HG03095 (cell line): ENCODE measurements at regions not wholly inside any gene's neighbourhood (a gene's known extent, or its start where the extent isn't known, plus 50 kb on each side); places are given as distances from the start of the nearest gene placed in this dataset.

Experiments
- ATAC-seq: cut with Tn5 transposase; IDR thresholded peaks from one replicate; pipeline ENCODE4 v1.9.1; 2021; ENCODE audit warnings: moderate library complexity; ENCODE audit not compliant: unreplicated experiment

DNA sequence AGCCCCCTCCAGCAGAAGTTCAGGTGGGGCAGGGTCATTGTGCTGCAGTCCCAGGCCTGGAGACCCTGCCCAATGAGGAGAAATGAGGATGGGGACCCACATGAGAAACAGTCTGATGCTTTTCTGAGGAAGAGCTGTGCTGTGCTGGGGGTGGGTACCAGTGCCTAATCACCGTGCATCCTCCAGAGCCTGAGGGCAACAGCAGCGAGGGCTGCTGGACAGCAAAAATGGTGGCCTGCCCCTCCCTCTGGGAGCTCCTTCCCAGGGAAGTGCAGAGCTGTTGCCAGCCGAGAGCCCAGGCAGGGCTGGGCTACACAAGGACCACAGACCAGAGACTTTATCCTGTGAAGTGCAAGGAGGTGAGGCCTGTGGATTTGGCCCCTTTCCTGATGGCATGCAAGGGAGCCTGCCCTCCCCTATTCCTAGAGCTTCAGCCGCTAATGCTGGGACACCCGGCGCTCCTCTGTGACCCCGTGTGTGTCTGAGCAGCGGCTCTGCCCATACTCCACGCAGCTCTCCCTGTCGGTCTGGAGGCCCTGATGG is 134.8 kb downstream of the DSEL start:
- ATAC-seq = no peak

GRCh38 chr18:67380867-67381266 is 135.7 kb downstream of the DSEL start:
- ATAC-seq = no peak

DNA sequence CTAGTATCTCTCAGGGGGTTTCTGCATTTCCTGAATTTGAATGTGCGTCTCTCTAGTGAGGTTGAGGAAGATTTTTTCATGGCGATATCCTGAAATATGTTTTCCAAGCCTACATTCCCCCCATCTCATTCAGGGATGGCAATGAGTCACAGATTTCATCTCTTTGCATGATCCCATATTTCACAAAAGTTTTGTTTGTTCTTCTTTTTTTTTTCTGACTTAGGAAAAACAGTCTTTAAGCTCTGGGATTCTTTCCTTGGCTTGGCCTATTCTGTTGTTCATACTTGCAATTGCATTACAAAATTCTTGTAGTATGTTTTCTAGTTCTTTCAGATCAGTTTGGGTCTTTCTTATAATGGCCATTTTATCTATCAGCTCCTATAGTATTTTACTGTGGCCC is 136.5 kb downstream of the DSEL start:
- ATAC-seq = no peak

DNA sequence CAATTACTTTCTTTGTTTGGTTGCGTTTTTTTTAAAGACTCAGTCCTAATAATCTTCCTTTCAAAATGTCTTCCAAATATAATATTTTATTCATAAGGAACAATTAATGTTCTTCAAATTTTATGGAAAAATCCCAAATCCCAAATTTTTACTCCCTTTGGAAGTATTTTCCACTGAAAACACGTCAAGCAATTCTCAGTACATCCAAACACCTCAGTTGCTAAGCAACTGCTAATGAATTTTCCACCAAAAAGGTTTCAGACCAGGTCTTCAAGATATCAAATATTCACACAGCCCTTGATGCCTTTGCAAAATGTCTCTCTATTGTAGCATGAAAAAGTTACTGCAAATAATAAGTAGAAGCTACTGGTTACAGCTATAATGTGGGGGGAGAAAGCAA is 140.1 kb downstream of the DSEL start:
- no peak for ATAC-seq

DNA sequence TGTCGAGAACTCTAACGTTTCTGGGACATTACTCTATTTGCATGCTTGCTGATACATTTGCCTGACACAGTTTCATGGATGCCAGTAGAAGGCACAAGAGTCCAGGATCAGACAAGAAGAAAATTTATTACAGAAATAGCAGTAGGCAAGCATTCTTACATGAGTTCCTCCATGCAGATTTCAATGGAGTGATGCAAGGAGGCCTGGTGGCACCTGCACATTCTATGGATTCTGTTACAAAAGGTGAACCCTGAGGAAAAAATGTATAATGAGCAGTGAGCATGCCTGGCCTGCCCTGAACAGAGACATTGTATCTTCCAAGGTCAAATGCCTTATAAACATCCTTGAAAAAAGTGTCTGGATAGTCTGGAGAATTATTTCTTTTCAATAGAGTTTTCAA is 142.9 kb downstream of the DSEL start:
- no peak for ATAC-seq

DNA sequence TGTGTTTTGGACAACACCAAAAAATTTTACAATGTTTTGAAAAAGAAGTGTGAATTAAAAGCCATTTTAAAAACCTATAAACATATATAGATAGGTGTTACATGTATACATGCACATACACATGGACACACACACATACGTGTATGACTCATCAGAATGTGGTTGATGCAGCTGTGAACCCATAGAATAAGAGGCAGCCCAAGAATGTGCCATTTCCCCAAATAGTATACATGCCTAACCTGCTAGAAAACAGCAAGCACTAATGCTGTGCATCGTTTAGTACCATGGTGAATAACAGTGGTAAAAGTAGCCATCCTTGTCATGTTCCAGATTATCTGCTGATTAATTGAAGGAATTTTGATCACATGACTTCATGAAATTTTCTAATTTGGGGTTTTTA is 149.0 kb downstream of the DSEL start:
- ATAC-seq = no peak

DNA sequence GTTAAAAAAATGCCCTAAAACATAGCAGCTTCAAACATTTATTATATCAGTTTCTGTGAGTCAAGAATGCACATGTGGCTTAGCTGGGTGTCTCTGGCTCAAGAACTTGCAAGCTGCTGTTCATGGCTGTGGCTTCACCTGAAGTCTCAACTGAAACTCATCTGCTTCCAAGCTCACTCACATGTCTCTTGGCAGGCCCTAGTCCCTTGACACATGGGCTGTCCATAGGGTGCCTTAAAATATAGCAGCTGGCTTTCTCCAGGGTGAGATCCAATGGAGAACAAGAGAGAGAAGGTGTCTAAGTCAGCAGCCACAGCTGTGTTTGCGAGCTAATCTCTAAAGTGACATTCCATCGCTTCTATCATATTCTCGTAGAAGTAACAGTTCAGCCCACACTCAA is 152.8 kb downstream of the DSEL start:
- no peak for ATAC-seq

DNA sequence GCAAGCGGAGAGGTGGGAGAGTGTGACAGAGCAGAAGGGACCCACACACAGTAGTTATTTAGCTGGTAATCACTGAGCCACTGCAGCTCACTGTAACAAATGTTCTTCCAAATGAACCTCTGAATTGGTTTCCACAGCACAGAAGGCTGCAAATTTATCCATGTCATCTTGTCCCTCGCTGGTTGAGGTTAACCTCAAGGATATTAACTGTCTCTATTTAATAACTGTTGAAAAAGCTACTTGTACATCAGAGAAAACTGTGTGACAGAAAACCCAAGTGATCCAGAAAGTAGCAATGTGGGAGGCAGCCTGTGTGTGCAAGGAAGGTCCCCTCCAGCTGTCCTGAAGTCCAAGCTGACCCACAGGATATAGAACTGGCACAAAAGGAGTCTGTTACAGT is 153.6 kb downstream of the DSEL start:
- ATAC-seq = no peak

- ATAC-seq = peak; percentile 92
These were observed 156.4 kb downstream of the DSEL start for GRCh38 chr18:67359873-67360838.

DNA sequence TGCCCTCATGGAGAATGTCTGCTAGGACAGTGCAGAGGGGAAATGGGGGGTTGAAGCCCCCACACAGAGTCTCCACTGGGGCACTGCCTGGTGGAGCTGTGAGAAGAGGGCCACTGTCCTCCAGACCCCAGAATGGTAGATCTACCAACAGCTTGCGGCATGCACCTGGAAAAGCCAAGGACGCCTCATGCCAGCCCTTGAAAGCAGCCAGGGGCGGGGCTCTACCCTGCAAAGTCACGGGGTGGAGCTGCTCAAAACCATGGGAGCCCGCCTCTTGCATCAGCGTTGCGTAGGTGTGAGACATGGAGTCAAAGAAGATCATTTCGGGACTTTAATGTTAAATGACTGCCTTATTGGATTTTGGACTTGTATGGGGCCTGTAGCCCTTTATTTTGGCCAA is 157.6 kb downstream of the DSEL start:
- ATAC-seq = no peak

- ATAC-seq = no peak
These were observed 161.8 kb downstream of the DSEL start for GRCh38 chr18:67354692-67355091.

- no peak for ATAC-seq
These were observed 162.4 kb downstream of the DSEL start for GRCh38 chr18:67354091-67354490.

- no peak for ATAC-seq
These were observed 169.1 kb downstream of the DSEL start for GRCh38 chr18:67347438-67347837.

DNA sequence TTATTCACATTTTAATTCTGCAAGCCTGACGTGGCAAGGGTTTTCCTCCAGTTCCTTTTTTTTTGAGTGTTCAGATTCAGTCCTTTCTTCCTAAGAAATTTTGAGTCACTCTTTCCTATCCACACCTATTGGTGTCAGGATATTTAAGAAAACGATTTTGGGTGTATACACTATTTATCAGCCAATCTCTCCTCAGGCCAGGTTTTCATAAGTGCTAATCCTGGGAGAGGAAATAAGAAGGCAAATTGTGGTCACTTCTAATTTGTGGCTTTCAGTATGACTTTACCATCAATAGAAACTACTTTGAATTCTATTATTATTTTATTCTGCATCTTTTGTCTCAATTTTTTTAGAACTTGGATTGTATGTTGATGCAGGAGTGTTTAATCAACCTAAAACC is 174.4 kb downstream of the DSEL start:
- ATAC-seq = no peak

DNA sequence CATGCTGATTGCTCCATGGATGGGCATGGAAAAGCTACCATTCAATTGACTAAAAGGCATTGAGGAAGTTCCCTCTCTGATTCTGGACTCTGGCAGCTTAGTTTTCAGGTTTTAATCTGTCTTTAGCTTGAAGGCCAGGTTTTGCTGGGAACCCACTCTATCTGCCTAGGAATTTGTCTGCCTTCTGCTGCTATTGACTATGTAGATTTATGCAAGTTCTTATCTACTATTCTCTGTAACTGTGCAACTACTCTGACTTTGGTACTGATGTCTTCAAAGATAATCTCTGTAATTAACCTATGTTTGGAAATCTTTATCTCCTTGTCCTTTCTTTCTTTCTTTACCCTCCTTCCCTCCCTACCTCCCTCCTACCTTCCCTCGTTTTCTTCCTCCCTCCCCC is 178.8 kb downstream of the DSEL start:
- ATAC-seq = no peak

DNA sequence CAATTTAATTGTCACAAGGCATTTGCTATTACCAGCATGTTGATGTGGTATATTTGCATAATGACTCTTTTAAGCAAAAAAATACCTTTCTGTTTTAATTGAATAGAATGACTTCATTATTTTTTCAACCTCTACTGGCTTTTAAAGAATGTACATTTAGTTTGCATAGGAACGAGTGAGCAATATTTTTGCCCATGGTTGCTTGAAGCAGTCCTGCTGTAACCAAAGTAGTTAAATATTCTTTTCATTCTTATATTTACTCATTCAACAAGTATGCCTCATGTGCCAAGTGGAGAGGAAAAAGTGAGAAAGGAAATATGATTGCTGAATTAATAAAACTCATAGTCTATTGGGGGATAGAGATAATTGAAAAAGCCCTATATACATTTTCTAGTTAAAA is 184.7 kb downstream of the DSEL start:
- ATAC-seq = no peak

DNA sequence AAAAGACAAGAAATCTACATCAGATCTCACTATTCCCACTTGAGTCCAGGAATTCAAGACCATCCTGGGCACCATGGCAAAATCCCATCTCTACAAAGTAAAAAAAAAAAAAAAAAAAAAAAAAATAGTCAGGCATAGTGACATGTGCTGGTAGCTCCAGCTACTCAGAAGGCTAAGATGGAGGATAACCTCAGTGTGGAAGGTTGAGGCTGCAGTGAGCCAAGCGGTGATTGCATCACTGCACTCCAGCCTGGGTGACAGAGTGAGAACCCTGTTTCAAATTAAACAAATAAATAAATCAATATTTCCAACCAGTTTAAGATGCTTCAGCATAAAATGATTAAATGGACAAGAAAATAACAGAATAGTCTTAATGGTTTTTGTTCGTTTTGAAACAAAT is 197.4 kb downstream of the DSEL start:
- ATAC-seq = no peak

GRCh38 chr18:67318651-67319050 is 197.9 kb downstream of the DSEL start:
- ATAC-seq = no peak

GRCh38 chr18:67310826-67311225 is 205.7 kb downstream of the DSEL start:
- ATAC-seq = no peak

DNA sequence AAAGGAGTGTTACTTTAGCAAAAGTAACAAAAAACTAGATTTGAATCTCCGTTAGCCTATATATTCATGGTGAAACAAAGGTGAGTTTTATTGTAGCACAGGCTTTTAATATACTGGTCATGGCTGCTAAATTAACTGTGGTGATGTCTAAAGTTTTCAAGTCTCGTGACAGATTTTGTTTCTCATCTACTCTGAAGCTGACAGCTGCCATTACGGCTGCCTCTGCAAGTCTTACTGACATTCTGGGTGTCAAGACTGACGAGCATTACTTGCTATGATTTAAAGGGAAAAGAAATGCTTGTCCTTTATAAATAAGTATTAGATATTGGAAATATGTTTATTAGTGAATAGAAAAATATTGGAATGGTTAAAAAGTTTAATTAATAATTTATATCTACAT is 207.7 kb downstream of the DSEL start:
- ATAC-seq = no peak

DNA sequence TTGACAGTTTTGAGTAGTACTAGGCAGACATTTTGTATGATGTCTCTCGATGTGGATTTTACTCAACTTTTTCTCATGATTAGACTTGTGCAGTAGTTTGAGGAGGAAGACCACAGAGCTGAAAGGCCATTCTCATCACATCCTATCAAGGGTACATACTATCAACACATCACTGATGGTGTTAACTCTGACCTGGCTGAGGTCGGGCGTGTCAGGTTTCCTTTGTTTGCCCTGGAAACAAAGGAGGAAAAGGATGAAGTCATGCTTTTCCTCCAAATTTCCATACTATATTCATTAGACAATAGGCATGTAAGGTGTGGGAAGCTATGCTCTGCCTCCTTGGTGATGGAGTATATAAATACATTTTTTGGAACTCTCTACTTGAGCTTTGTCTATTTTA is 211.1 kb downstream of the DSEL start:
- no peak for ATAC-seq

- no peak for ATAC-seq
These were observed 214.5 kb downstream of the DSEL start for GRCh38 chr18:67302043-67302442.

- no peak for ATAC-seq
These were observed 214.9 kb downstream of the DSEL start for GRCh38 chr18:67301592-67301991.
